ENCODE measurements at regions not wholly inside any gene's neighbourhood (a gene's known extent, or its start where the extent isn't known, plus 50 kb on each side); places are given as distances from the start of the nearest gene placed in this dataset.
"Not testable (repeated sequence)": the region's sequence is repeated elsewhere in the genome, so short reads cannot be mapped to it uniquely, and the experiment has no call there.

DNA sequence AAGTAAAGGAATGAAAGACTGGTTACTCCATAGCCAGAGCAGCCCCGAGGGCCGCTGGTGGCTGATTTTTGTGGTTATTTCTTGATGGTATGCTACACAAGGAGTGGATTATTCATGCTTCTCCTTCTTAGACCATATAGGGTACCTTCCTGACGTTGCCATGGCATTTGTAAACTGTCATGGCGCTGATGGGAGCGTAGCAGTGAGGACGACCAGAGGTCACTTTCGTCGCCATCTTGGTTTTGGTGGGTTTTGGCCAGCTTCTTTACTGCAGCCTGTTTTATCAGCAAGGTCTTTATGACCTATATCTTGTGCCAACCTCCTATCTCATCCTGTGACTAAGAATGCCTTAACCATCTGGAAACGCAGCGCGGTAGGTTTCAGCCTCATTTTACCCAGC is 1187.6 kb upstream of the AUTS2 start:
- not testable (repeated sequence) for H3K4me1 ChIP-seq (ENCODE audit: insufficient read depth); DNase-seq (ENCODE audit: low spot score); H2AFZ ChIP-seq; H3K79me2 ChIP-seq (replicated peaks; ENCODE audit: insufficient read depth); ATAC-seq; H3K27me3 ChIP-seq (ENCODE audit: insufficient read depth); H3K4me3 Mint-ChIP-seq; H3K27me3 Mint-ChIP-seq (ENCODE audit: insufficient read depth, low read depth, poor library complexity); H4K20me1 ChIP-seq (replicated peaks; ENCODE audit: insufficient read depth); H3K27ac Mint-ChIP-seq; H3K9me2 ChIP-seq (ENCODE audit: insufficient read depth); H3K4me1 Mint-ChIP-seq; H3K4me3 ChIP-seq; H3K27ac ChIP-seq (ENCODE audit: low read depth); H3K4me2 ChIP-seq; H3F3A ChIP-seq (replicated peaks; ENCODE audit: low read depth); H3K36me3 ChIP-seq (ENCODE audit: insufficient read depth)
- Mint-ChIP-seq H3K9me3 (peaks cover 84% of the 10 kb centered on the region), H3K36me3 (ENCODE audit: low read depth) (peaks cover 24% of the 10 kb centered on the region)

DNA sequence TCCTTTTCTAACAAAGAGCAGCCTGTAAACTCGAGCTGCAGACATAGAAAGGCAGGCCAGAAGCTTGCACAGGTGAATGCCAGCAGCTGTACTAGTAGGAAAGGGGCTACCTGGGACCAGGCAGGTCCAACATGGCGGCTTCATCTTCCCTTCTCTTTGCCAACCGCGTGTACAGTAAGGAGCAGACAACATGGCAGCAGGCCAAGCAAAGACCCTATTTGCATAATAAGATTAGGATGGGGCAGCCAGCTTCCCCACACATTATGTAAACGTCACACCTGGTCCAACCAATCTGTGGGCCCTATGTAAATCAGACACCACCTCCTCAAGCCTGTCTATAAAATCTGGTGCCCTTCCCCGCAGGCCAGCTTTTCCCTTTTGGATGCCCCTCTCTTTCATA is 1186.5 kb upstream of the AUTS2 start:
- DNase-seq (ENCODE audit: low spot score) (no peak), ATAC-seq (no peak)
- Histone ChIP-seq H3K27me3 (ENCODE audit: insufficient read depth) (no peaks in the 10 kb centered on the region), H3K4me2 (no peak overlapping the region), H3K4me1 (ENCODE audit: insufficient read depth) (no peaks in the 10 kb centered on the region), H4K20me1 (replicated peaks; ENCODE audit: insufficient read depth) (no peaks in the 10 kb centered on the region), H2AFZ (no peak overlapping the region), H3K27ac (ENCODE audit: low read depth) (no peak overlapping the region), H3F3A (replicated peaks; ENCODE audit: low read depth) (no peaks in the 10 kb centered on the region), H3K9me2 (ENCODE audit: insufficient read depth) (no peaks in the 10 kb centered on the region), H3K36me3 (ENCODE audit: insufficient read depth) (0 out of 2 replicates have a peak, but pooled peaks cover 2% of the 10 kb centered on the region), H3K4me3 (no peak overlapping the region), H3K79me2 (replicated peaks; ENCODE audit: insufficient read depth) (no peaks in the 10 kb centered on the region)
- Mint-ChIP-seq H3K36me3 (ENCODE audit: low read depth) (peaks cover 22% of the 10 kb centered on the region; the same call in 2 of the 3 replicates), H3K4me3 (no peak overlapping the region), H3K27me3 (ENCODE audit: insufficient read depth, low read depth, poor library complexity) (no peaks in the 10 kb centered on the region), H3K27ac (no peak overlapping the region), H3K4me1 (no peaks in the 10 kb centered on the region), H3K9me3 (peaks cover 83% of the 10 kb centered on the region)
- TF ChIP-seq EZH2phosphoT487 (IDR thresholded peaks at IDR 0.05; ENCODE audit: unreplicated experiment), result no peak
- TF ChIP-seq, protein P1, sequence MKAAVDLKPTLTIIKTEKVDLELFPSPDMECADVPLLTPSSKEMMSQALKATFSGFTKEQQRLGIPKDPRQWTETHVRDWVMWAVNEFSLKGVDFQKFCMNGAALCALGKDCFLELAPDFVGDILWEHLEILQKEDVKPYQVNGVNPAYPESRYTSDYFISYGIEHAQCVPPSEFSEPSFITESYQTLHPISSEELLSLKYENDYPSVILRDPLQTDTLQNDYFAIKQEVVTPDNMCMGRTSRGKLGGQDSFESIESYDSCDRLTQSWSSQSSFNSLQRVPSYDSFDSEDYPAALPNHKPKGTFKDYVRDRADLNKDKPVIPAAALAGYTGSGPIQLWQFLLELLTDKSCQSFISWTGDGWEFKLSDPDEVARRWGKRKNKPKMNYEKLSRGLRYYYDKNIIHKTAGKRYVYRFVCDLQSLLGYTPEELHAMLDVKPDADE (IDR thresholded peaks at IDR 0.05), result no peak
- no peak for TF ChIP-seq POLR2AphosphoS5 (IDR thresholded peaks at IDR 0.05; ENCODE audit: low read depth)
- no peak for TF ChIP-seq JUNB (IDR thresholded peaks at IDR 0.05; ENCODE audit: unreplicated experiment)
- TF ChIP-seq NANOG (IDR thresholded peaks at IDR 0.05; ENCODE audit: borderline replicate concordance), result no peak
- TF ChIP-seq, protein P2, sequence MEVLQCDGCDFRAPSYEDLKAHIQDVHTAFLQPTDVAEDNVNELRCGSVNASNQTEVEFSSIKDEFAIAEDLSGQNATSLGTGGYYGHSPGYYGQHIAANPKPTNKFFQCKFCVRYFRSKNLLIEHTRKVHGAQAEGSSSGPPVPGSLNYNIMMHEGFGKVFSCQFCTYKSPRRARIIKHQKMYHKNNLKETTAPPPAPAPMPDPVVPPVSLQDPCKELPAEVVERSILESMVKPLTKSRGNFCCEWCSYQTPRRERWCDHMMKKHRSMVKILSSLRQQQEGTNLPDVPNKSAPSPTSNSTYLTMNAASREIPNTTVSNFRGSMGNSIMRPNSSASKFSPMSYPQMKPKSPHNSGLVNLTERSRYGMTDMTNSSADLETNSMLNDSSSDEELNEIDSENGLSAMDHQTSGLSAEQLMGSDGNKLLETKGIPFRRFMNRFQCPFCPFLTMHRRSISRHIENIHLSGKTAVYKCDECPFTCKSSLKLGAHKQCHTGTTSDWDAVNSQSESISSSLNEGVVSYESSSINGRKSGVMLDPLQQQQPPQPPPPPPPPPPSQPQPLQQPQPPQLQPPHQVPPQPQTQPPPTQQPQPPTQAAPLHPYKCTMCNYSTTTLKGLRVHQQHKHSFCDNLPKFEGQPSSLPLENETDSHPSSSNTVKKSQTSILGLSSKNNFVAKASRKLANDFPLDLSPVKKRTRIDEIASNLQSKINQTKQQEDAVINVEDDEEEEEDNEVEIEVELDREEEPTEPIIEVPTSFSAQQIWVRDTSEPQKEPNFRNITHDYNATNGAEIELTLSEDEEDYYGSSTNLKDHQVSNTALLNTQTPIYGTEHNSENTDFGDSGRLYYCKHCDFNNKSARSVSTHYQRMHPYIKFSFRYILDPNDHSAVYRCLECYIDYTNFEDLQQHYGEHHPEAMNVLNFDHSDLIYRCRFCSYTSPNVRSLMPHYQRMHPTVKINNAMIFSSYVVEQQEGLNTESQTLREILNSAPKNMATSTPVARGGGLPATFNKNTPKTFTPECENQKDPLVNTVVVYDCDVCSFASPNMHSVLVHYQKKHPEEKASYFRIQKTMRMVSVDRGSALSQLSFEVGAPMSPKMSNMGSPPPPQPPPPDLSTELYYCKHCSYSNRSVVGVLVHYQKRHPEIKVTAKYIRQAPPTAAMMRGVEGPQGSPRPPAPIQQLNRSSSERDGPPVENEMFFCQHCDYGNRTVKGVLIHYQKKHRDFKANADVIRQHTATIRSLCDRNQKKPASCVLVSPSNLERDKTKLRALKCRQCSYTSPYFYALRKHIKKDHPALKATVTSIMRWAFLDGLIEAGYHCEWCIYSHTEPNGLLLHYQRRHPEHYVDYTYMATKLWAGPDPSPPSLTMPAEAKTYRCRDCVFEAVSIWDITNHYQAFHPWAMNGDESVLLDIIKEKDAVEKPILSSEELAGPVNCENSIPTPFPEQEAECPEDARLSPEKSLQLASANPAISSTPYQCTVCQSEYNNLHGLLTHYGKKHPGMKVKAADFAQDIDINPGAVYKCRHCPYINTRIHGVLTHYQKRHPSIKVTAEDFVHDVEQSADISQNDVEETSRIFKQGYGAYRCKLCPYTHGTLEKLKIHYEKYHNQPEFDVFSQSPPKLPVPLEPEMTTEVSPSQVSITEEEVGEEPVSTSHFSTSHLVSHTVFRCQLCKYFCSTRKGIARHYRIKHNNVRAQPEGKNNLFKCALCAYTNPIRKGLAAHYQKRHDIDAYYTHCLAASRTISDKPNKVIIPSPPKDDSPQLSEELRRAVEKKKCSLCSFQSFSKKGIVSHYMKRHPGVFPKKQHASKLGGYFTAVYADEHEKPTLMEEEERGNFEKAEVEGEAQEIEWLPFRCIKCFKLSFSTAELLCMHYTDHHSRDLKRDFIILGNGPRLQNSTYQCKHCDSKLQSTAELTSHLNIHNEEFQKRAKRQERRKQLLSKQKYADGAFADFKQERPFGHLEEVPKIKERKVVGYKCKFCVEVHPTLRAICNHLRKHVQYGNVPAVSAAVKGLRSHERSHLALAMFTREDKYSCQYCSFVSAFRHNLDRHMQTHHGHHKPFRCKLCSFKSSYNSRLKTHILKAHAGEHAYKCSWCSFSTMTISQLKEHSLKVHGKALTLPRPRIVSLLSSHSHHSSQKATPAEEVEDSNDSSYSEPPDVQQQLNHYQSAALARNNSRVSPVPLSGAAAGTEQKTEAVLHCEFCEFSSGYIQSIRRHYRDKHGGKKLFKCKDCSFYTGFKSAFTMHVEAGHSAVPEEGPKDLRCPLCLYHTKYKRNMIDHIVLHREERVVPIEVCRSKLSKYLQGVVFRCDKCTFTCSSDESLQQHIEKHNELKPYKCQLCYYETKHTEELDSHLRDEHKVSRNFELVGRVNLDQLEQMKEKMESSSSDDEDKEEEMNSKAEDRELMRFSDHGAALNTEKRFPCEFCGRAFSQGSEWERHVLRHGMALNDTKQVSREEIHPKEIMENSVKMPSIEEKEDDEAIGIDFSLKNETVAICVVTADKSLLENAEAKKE (CRISPR knock-in tag; IDR thresholded peaks at IDR 0.05), result no peak
- no peak for TF ChIP-seq ZNF114 (CRISPR knock-in tag; IDR thresholded peaks at IDR 0.05)
